ENCODE measurements at regions not wholly inside any gene's neighbourhood (a gene's known extent, or its start where the extent isn't known, plus 50 kb on each side); places are given as distances from the start of the nearest gene placed in this dataset.

- Mint-ChIP-seq H3K36me3 (no peaks in the 10 kb centered on the region), H3K9me3 (peaks cover 23% of the 10 kb centered on the region), H3K4me1 (peaks cover 15% of the 10 kb centered on the region), H3K27ac (no peak overlapping the region), H3K4me3 (no peak overlapping the region), H3K27me3 (ENCODE audit: low read depth) (no peaks in the 10 kb centered on the region)
- DNase-seq (ENCODE audit: low spot score in 2 of 2, unreplicated experiment in 2 of 2), result no peak
- TF ChIP-seq CTCF (IDR thresholded peaks at IDR 0.05; ENCODE audit: unreplicated experiment), result no peak
These were observed 359.3 kb downstream of the IRS1 start for GRCh38 chr2:226440127-226440918.

DNA sequence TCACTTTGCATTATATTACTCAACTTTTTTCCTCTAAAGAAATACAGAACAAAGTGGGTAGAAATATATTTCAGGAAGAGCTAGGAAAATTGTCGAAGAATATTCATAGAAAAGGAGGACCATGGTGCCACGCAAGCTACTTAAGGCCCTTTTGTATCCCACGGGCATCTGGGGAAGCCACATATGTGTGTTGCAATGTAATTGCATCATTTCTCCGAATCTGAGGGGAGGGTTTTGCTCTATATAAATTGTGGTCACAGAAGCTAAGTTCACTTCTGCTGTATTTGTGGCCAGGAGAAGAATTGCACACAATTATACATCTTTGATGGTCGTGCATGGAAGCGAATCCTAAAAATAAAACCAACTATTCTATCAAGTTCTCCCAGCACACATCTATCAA is 360.3 kb downstream of the IRS1 start:
- Mint-ChIP-seq H3K27me3 (ENCODE audit: low read depth) (no peaks in the 10 kb centered on the region), H3K4me1 (peaks cover 20% of the 10 kb centered on the region), H3K9me3 (peaks cover 23% of the 10 kb centered on the region), H3K27ac (no peak overlapping the region), H3K36me3 (no peaks in the 10 kb centered on the region), H3K4me3 (no peak overlapping the region)
- DNase-seq (ENCODE audit: low spot score in 2 of 2, unreplicated experiment in 2 of 2), result no peak
- no peak for TF ChIP-seq CTCF (IDR thresholded peaks at IDR 0.05; ENCODE audit: unreplicated experiment)

- Mint-ChIP-seq H3K36me3 (no peaks in the 10 kb centered on the region), H3K4me1 (peaks cover 24% of the 10 kb centered on the region)
- no peak for TF ChIP-seq CTCF (IDR thresholded peaks at IDR 0.05; ENCODE audit: unreplicated experiment)
These were observed 364.5 kb downstream of the IRS1 start for GRCh38 chr2:226435146-226435545.

GRCh38 chr2:226434702-226435101 is 364.9 kb downstream of the IRS1 start:
- TF ChIP-seq CTCF (IDR thresholded peaks at IDR 0.05; ENCODE audit: unreplicated experiment), result no peak
- Mint-ChIP-seq H3K9me3 (peaks cover 13% of the 10 kb centered on the region), H3K4me3 (no peak overlapping the region), H3K27me3 (ENCODE audit: low read depth) (no peaks in the 10 kb centered on the region), H3K36me3 (no peaks in the 10 kb centered on the region), H3K4me1 (peaks cover 23% of the 10 kb centered on the region), H3K27ac (peak overlapping the region; percentile 17)
- DNase-seq (ENCODE audit: low spot score in 2 of 2, unreplicated experiment in 2 of 2), result no peak

More at GRCh38 chr2:226435146-226435545, 364.5 kb downstream of the IRS1 start:
- H3K9me3 Mint-ChIP-seq, result peaks cover 13% of the 10 kb centered on the region
- H3K27me3 Mint-ChIP-seq (ENCODE audit: low read depth), result no peaks in the 10 kb centered on the region
- DNase-seq (ENCODE audit: low spot score in 2 of 2, unreplicated experiment in 2 of 2), result no peak
- H3K4me3 Mint-ChIP-seq, result no peak overlapping the region
- peak overlapping the region; percentile 17 for H3K27ac Mint-ChIP-seq

- no peak overlapping the region for H3K4me3 Mint-ChIP-seq
- peaks cover 22% of the 10 kb centered on the region for H3K4me1 Mint-ChIP-seq
- no peaks in the 10 kb centered on the region for H3K27me3 Mint-ChIP-seq (ENCODE audit: low read depth)
- TF ChIP-seq CTCF (IDR thresholded peaks at IDR 0.05; ENCODE audit: unreplicated experiment), result no peak
- H3K27ac Mint-ChIP-seq, result peak overlapping the region; percentile 39
- peaks cover 4% of the 10 kb centered on the region for H3K9me3 Mint-ChIP-seq
- DNase-seq (ENCODE audit: low spot score in 2 of 2, unreplicated experiment in 2 of 2), result no peak
- H3K36me3 Mint-ChIP-seq, result no peaks in the 10 kb centered on the region
These were observed 368.2 kb downstream of the IRS1 start for GRCh38 chr2:226431288-226431948.
